Panc1 (cell line): ENCODE measurements at regions not wholly inside any gene's neighbourhood (a gene's known extent, or its start where the extent isn't known, plus 50 kb on each side); places are given as distances from the start of the nearest gene placed in this dataset.

Source experiments
- ATAC-seq: fragments of 200-7000 bp; cut with Tn5 transposase; 2 replicates; pipeline ENCODE4 v1.9.1; 2020; ENCODE audit warnings: mild to moderate bottlenecking, moderate library complexity
- BruUV-seq: library from RNA; stranded (reverse); fragments of 400-500 nt; replicated peaks from 2 replicates; lab custom pipeline; 2021; lab: Mats Ljungman, UMichigan
- CTCF ChIA-PET: fragments of 300-600 bp; sonication (Branson Sonifier 250); formaldehyde crosslinking; loops from one replicate; lab custom pipeline; 2022; ENCODE audit warnings: antibody characterized with exemption; lab: Charles Lee
- POLR2A ChIA-PET: fragments of 300-600 bp; sonication (Branson Sonifier 250); formaldehyde crosslinking; loops from one replicate; lab custom pipeline; 2022; ENCODE audit warnings: antibody characterized with exemption; lab: Charles Lee
- DNase-seq: peaks from one replicate; pipeline ENCODE4 v3.0.0-alpha.2; 2010; ENCODE audit warnings: low read depth, low spot score
- H3K27ac ChIP-seq: 2 replicates; pipeline ENCODE4 v1.5.1; 2011; ENCODE audit warnings: mild to moderate bottlenecking, low read length, inconsistent platforms
- H3K27me3 ChIP-seq: fragments of 200-500 bp; sonication (Bioruptor generic); 2 replicates; pipeline ENCODE4 v1.6.0; 2014; ENCODE audit warnings: low read length, inconsistent platforms; ENCODE audit not compliant: control insufficient read depth, insufficient read depth
- H3K36me3 ChIP-seq: fragments of 200-500 bp; sonication (Bioruptor generic); 2 replicates; pipeline ENCODE4 v1.5.1; 2014; ENCODE audit warnings: inconsistent platforms, mild to moderate bottlenecking, low read length, moderate library complexity; ENCODE audit not compliant: control insufficient read depth, insufficient read depth
- H3K4me1 ChIP-seq: 2 replicates; pipeline ENCODE4 v1.5.1; 2011; ENCODE audit warnings: inconsistent platforms, mild to moderate bottlenecking, low read length, moderate library complexity; ENCODE audit not compliant: control insufficient read depth, insufficient read depth
- H3K4me3 ChIP-seq, 2 experiments: 2 replicates each; pipeline ENCODE4 v1.5.1; 2011 to 2012; ENCODE audit warnings: low read depth in 2 of 2, low read length in 2 of 2, mild to moderate bottlenecking in 2 of 2, inconsistent platforms in 1 of 2, moderate library complexity in 1 of 2
- H3K9me3 ChIP-seq: fragments of 200-500 bp; sonication (Bioruptor generic); 2 replicates; pipeline ENCODE4 v1.5.1; 2014; ENCODE audit warnings: low read depth, mild to moderate bottlenecking, inconsistent platforms, low read length, moderate library complexity; ENCODE audit not compliant: control insufficient read depth, insufficient read depth
- POLR2AphosphoS5 ChIP-seq: IDR thresholded peaks from 2 replicates; pipeline ENCODE4 v1.6.1; 2012; ENCODE audit warnings: mild to moderate bottlenecking, low read depth, low read length, moderate library complexity
- SIN3A ChIP-seq: IDR thresholded peaks from 2 replicates; pipeline ENCODE4 v1.6.1; 2012; ENCODE audit warnings: low read depth, mild to moderate bottlenecking, low read length, moderate library complexity, borderline replicate concordance; ENCODE audit not compliant: insufficient read depth
- TCF7L2 ChIP-seq: IDR thresholded peaks from 2 replicates; pipeline ENCODE4 v1.6.1; 2011; ENCODE audit warnings: mild to moderate bottlenecking, low read depth, low read length, inconsistent platforms
- in situ Hi-C: cut with HindIII; loops from 2 replicates; pipeline ENCODE4 v1.10.0; 2016; ENCODE audit warnings: low sequenced_read_pairs, low pct_unique_long_range_greater_than_20kb
- intact Hi-C: fragments of 100-400 bp; cut with micrococcal nuclease; formaldehyde crosslinking; loops from one replicate; pipeline ENCODE4 v1.10.0; 2022; ENCODE audit not compliant: unreplicated experiment
- TF ChIP-seq, protein P1 (sequence below): fragments of 450-650 bp; IDR thresholded peaks from 2 replicates; pipeline ENCODE4 v1.5.1; 2017; ENCODE audit warnings: mild to moderate bottlenecking
- TF ChIP-seq, protein P2 (sequence below), 2 experiments: IDR thresholded peaks; 2 replicates each; pipeline ENCODE4 v1.6.1; 2011 to 2012; ENCODE audit warnings: low read depth in 2 of 2, control low read depth in 1 of 2, low read length in 1 of 2, mild to moderate bottlenecking in 1 of 2, moderate library complexity in 1 of 2; ENCODE audit not compliant: insufficient read depth in 1 of 2

- H3K9me3 ChIP-seq: peaks cover 3% of the 10 kb centered on the region; the same call in 1 of the 2 replicates
- H3K27me3 ChIP-seq: no peaks in the 10 kb centered on the region
- no peaks in the 10 kb centered on the region for H3K36me3 ChIP-seq
- CTCF ChIA-PET: no interaction called here
- intact Hi-C loops: no loop called here
- TF ChIP-seq, protein P1, sequence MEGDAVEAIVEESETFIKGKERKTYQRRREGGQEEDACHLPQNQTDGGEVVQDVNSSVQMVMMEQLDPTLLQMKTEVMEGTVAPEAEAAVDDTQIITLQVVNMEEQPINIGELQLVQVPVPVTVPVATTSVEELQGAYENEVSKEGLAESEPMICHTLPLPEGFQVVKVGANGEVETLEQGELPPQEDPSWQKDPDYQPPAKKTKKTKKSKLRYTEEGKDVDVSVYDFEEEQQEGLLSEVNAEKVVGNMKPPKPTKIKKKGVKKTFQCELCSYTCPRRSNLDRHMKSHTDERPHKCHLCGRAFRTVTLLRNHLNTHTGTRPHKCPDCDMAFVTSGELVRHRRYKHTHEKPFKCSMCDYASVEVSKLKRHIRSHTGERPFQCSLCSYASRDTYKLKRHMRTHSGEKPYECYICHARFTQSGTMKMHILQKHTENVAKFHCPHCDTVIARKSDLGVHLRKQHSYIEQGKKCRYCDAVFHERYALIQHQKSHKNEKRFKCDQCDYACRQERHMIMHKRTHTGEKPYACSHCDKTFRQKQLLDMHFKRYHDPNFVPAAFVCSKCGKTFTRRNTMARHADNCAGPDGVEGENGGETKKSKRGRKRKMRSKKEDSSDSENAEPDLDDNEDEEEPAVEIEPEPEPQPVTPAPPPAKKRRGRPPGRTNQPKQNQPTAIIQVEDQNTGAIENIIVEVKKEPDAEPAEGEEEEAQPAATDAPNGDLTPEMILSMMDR: no peak
- no peak for TF ChIP-seq TCF7L2
- TF ChIP-seq POLR2AphosphoS5: no peak
- no peak for TF ChIP-seq SIN3A
- TF ChIP-seq, protein P2, sequence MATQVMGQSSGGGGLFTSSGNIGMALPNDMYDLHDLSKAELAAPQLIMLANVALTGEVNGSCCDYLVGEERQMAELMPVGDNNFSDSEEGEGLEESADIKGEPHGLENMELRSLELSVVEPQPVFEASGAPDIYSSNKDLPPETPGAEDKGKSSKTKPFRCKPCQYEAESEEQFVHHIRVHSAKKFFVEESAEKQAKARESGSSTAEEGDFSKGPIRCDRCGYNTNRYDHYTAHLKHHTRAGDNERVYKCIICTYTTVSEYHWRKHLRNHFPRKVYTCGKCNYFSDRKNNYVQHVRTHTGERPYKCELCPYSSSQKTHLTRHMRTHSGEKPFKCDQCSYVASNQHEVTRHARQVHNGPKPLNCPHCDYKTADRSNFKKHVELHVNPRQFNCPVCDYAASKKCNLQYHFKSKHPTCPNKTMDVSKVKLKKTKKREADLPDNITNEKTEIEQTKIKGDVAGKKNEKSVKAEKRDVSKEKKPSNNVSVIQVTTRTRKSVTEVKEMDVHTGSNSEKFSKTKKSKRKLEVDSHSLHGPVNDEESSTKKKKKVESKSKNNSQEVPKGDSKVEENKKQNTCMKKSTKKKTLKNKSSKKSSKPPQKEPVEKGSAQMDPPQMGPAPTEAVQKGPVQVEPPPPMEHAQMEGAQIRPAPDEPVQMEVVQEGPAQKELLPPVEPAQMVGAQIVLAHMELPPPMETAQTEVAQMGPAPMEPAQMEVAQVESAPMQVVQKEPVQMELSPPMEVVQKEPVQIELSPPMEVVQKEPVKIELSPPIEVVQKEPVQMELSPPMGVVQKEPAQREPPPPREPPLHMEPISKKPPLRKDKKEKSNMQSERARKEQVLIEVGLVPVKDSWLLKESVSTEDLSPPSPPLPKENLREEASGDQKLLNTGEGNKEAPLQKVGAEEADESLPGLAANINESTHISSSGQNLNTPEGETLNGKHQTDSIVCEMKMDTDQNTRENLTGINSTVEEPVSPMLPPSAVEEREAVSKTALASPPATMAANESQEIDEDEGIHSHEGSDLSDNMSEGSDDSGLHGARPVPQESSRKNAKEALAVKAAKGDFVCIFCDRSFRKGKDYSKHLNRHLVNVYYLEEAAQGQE (IDR thresholded peaks at IDR 0.05; ENCODE audit: insufficient read depth in 1 of 2, low read depth in 2 of 2, low read length in 1 of 2): no peak
- ATAC-seq: no peak
- POLR2A ChIA-PET: no interaction called here
- no peak overlapping the region for H3K4me3 ChIP-seq
- no peaks in the 10 kb centered on the region for H3K4me1 ChIP-seq
- no peak overlapping the region for H3K27ac ChIP-seq
- in situ Hi-C loops: no loop called here
- no peak for DNase-seq
- BruUV-seq: no TSS peak
These were observed 50.5 kb upstream of the MAGEC3 start for GRCh38 chrX:141787655-141788054.
